ENCODE measurements at regions not wholly inside any gene's neighbourhood (a gene's known extent, or its start where the extent isn't known, plus 50 kb on each side); places are given as distances from the start of the nearest gene placed in this dataset.
"Not testable (repeated sequence)": the region's sequence is repeated elsewhere in the genome, so short reads cannot be mapped to it uniquely, and the experiment has no call there.

DNA sequence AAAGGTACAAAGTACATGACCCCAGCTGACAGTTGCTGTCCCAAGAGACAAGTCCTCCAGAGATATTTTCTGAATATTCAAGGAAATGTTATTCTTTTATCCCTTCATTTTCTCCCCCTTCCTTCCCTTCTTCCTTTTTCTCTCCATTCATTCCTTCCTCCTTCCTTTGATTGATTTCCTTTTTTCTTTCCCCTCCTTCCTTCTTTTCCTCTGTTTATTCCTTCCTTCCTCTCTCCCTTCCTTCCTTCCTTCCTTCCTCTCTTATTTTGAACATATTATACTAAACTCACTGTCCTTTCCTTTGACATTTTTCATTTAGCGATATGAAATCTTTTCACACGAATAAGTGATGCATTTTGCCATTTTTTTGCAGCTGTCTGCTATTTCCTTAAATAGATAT is 73.2 kb upstream of the HDDC2 start:
- H3K4me1 Mint-ChIP-seq = peaks cover 42% of the 10 kb centered on the region
- H3K27ac Mint-ChIP-seq = no peak overlapping the region
- H3K27me3 Mint-ChIP-seq (ENCODE audit: low read depth) = no peaks in the 10 kb centered on the region
- no peaks in the 10 kb centered on the region for H3K9me3 Mint-ChIP-seq
- TF ChIP-seq, protein P1, sequence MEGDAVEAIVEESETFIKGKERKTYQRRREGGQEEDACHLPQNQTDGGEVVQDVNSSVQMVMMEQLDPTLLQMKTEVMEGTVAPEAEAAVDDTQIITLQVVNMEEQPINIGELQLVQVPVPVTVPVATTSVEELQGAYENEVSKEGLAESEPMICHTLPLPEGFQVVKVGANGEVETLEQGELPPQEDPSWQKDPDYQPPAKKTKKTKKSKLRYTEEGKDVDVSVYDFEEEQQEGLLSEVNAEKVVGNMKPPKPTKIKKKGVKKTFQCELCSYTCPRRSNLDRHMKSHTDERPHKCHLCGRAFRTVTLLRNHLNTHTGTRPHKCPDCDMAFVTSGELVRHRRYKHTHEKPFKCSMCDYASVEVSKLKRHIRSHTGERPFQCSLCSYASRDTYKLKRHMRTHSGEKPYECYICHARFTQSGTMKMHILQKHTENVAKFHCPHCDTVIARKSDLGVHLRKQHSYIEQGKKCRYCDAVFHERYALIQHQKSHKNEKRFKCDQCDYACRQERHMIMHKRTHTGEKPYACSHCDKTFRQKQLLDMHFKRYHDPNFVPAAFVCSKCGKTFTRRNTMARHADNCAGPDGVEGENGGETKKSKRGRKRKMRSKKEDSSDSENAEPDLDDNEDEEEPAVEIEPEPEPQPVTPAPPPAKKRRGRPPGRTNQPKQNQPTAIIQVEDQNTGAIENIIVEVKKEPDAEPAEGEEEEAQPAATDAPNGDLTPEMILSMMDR (IDR thresholded peaks at IDR 0.05; ENCODE audit: unreplicated experiment) = no peak
- H3K4me3 Mint-ChIP-seq = no peak overlapping the region
- H3K36me3 Mint-ChIP-seq = no peaks in the 10 kb centered on the region
- DNase-seq (ENCODE audit: low spot score in 2 of 2, unreplicated experiment in 2 of 2) = no peak

DNA sequence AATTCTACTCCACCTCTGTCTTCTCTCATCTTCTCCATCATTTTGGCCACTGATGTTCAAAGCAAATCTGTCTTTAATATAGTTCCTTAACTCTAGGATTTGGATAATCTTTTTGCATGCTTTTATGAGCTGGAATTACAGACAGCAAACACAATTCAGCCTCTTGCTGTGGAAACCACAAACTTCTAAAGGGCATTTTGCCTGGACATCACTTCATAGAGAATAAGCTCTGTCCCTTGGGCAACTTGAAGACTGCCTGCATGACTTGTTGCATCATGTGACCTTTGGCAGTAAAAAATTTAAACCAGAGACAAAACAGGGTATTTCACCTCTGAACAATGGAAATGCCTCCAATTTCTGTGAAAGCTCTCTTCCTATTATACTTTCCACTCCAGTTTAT is 74.1 kb upstream of the HDDC2 start:
- Mint-ChIP-seq H3K36me3 (no peaks in the 10 kb centered on the region), H3K27ac (no peak overlapping the region), H3K9me3 (no peaks in the 10 kb centered on the region)

DNA sequence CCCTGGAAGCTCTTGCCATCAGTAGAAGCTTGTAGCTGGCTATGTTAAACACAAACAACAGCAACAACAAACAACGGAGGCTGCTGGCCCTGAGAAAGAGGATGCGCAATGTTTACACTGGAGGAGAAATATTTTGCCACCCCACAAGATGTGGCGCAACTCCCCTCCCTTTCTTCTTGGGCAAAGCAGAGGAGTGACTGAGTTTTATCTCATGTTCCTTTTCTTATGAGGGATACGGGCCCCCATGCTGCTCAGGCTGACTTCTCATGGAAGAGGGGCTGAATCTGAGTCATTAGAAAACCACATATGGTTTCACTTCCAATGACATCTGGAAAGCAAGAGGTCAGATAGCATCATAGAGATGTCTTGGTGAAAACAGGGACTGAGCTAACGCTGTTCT is 75.9 kb upstream of the HDDC2 start:
- Mint-ChIP-seq H3K4me1 (peaks cover 34% of the 10 kb centered on the region), H3K36me3 (no peaks in the 10 kb centered on the region), H3K27ac (peak overlapping the region; percentile 72), H3K27me3 (ENCODE audit: low read depth) (no peaks in the 10 kb centered on the region), H3K9me3 (no peaks in the 10 kb centered on the region), H3K4me3 (no peak overlapping the region)
- TF ChIP-seq, protein P1 (IDR thresholded peaks at IDR 0.05; ENCODE audit: unreplicated experiment) = no peak
- no peak for DNase-seq (ENCODE audit: low spot score in 2 of 2, unreplicated experiment in 2 of 2)

More for the DNA sequence above, 74.1 kb upstream of the HDDC2 start:
- H3K27me3 Mint-ChIP-seq (ENCODE audit: low read depth) = no peaks in the 10 kb centered on the region
- no peak overlapping the region for H3K4me3 Mint-ChIP-seq
- H3K4me1 Mint-ChIP-seq = peaks cover 36% of the 10 kb centered on the region
- DNase-seq (ENCODE audit: low spot score in 2 of 2, unreplicated experiment in 2 of 2) = no peak
- TF ChIP-seq, protein P1 (IDR thresholded peaks at IDR 0.05; ENCODE audit: unreplicated experiment) = no peak

- Mint-ChIP-seq H3K27ac (peak overlapping the region; percentile 27), H3K4me3 (no peak overlapping the region), H3K36me3 (no peaks in the 10 kb centered on the region), H3K9me3 (no peaks in the 10 kb centered on the region), H3K27me3 (ENCODE audit: low read depth) (no peaks in the 10 kb centered on the region), H3K4me1 (peaks cover 29% of the 10 kb centered on the region)
- no peak for DNase-seq (ENCODE audit: low spot score in 2 of 2, unreplicated experiment in 2 of 2)
- TF ChIP-seq, protein P1 (IDR thresholded peaks at IDR 0.05; ENCODE audit: unreplicated experiment) = no peak
Measured at GRCh38 chr6:125379174-125379573, 77.4 kb upstream of the HDDC2 start.

DNA sequence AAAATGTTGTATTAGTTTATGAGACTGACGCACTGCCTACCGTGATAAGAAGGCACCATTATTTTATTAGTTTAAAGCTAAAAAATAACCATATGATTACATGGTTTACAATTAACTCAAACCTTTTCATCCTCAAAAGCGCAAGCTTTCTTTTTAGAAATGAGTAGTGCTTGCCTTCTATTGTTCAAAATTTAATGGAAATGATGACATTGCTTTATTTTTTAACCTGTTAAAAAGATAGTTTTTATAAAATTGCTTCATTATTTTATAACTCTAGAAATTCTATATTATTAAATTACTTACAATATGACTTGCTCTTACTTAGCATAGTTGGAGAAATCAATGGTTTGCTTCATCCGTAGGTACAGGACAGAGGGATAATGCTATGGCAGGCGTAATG is 78.7 kb upstream of the HDDC2 start:
- TF ChIP-seq, protein P1 (IDR thresholded peaks at IDR 0.05; ENCODE audit: unreplicated experiment) = no peak
- no peaks in the 10 kb centered on the region for H3K36me3 Mint-ChIP-seq
- no peak overlapping the region for H3K4me3 Mint-ChIP-seq
- peaks cover 22% of the 10 kb centered on the region for H3K4me1 Mint-ChIP-seq
- no peak for DNase-seq (ENCODE audit: low spot score in 2 of 2, unreplicated experiment in 2 of 2)
- H3K27ac Mint-ChIP-seq = no peak overlapping the region
- no peaks in the 10 kb centered on the region for H3K27me3 Mint-ChIP-seq (ENCODE audit: low read depth)
- no peaks in the 10 kb centered on the region for H3K9me3 Mint-ChIP-seq

DNA sequence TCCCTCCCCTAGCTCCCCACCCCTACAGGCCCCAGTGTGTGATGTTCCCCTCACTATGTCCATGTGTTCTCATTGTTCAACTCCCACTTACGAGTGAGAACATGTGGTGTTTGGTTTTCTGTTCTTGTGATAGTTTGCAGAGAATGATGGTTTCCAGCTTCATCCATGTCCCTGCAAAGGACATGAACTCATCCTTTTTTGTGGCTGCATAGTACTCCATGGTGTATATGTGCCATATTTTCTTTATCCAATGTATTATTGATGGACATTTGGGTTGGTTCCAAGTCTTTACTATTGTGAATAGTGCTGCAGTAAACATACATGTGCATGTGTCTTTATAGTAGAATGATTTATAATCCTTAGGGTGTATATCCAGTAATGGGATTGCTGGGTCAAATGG is 84.6 kb upstream of the HDDC2 start:
- not testable (repeated sequence) for H3K4me1 Mint-ChIP-seq; H3K36me3 Mint-ChIP-seq; DNase-seq (ENCODE audit: low spot score in 2 of 2, unreplicated experiment in 2 of 2); H3K4me3 Mint-ChIP-seq; H3K27ac Mint-ChIP-seq; H3K27me3 Mint-ChIP-seq (ENCODE audit: low read depth); H3K9me3 Mint-ChIP-seq
